Suprapubic skin (tissue), 4 donors: ENCODE measurements at regions not wholly inside any gene's neighbourhood (a gene's known extent, or its start where the extent isn't known, plus 50 kb on each side); places are given as distances from the start of the nearest gene placed in this dataset.

ENCODE experiments used
- DNase-seq, 2 donors: peaks; one replicate each; pipeline ENCODE4 v3.0.0-alpha.2; 2019; ENCODE audit warnings: low spot score in 2 of 2
- H3K27ac ChIP-seq: fragments of 200-600 bp; sonication (generic); one replicate; pipeline ENCODE4 v1.5.1; 2019
- H3K27me3 ChIP-seq: fragments of 200-600 bp; sonication (generic); one replicate; pipeline ENCODE4 v1.5.1; 2019
- H3K36me3 ChIP-seq: fragments of 200-600 bp; sonication (generic); one replicate; pipeline ENCODE4 v1.5.1; 2019
- H3K4me1 ChIP-seq: fragments of 200-600 bp; sonication (generic); one replicate; pipeline ENCODE4 v1.5.1; 2019
- H3K4me3 ChIP-seq: fragments of 200-600 bp; sonication (generic); one replicate; pipeline ENCODE4 v1.5.1; 2019; ENCODE audit warnings: mild to moderate bottlenecking
- H3K9me3 ChIP-seq: fragments of 200-600 bp; sonication (generic); one replicate; pipeline ENCODE4 v1.5.1; 2019
- EP300 ChIP-seq: sonication (generic); formaldehyde crosslinking; IDR thresholded peaks from one replicate; pipeline ENCODE4 v1.6.1; 2017; ENCODE audit warnings: antibody characterized with exemption
- POLR2A ChIP-seq, 2 donors: fragments of 450-650 bp; IDR thresholded peaks; one replicate each; pipeline ENCODE4 v1.6.1; 2017; ENCODE audit warnings: antibody characterized with exemption in 2 of 2, mild to moderate bottlenecking in 2 of 2, moderate library complexity in 2 of 2
- POLR2AphosphoS5 ChIP-seq, 3 donors: sonication (generic); formaldehyde crosslinking; IDR thresholded peaks; one replicate each; pipeline ENCODE4 v1.6.1; 2017; ENCODE audit warnings: antibody characterized with exemption in 3 of 3
- WGBS: methylation state at CpG from one replicate; pipeline ENCODE4 v1.1.5; 2018; 5-methylcytosine and 5-hydroxymethylcytosine counted together
- TF ChIP-seq, protein P1 (sequence below), 2 donors: fragments of 200-600 bp in 1 of 2; fragments of 450-650 bp in 1 of 2; sonication (generic) in 1 of 2; IDR thresholded peaks; one replicate each; pipeline ENCODE4 v1.5.1; 2016 to 2019; ENCODE audit warnings: antibody characterized with exemption in 2 of 2, mild to moderate bottlenecking in 1 of 2, moderate library complexity in 1 of 2

- Histone ChIP-seq H3K4me1 (no peaks in the 10 kb centered on the region), H3K36me3 (no peaks in the 10 kb centered on the region), H3K27me3 (no peaks in the 10 kb centered on the region), H3K9me3 (no peaks in the 10 kb centered on the region), H3K27ac (no peak overlapping the region), H3K4me3 (no peak overlapping the region)
- DNase-seq: no peak
- WGBS: 93% methylated on average over 3 of the region's 3 CpGs
- TF ChIP-seq EP300 (no peak), POLR2AphosphoS5 (IDR thresholded peaks at IDR 0.05) (no peak), POLR2A (IDR thresholded peaks at IDR 0.05) (no peak)
- TF ChIP-seq, protein P1, sequence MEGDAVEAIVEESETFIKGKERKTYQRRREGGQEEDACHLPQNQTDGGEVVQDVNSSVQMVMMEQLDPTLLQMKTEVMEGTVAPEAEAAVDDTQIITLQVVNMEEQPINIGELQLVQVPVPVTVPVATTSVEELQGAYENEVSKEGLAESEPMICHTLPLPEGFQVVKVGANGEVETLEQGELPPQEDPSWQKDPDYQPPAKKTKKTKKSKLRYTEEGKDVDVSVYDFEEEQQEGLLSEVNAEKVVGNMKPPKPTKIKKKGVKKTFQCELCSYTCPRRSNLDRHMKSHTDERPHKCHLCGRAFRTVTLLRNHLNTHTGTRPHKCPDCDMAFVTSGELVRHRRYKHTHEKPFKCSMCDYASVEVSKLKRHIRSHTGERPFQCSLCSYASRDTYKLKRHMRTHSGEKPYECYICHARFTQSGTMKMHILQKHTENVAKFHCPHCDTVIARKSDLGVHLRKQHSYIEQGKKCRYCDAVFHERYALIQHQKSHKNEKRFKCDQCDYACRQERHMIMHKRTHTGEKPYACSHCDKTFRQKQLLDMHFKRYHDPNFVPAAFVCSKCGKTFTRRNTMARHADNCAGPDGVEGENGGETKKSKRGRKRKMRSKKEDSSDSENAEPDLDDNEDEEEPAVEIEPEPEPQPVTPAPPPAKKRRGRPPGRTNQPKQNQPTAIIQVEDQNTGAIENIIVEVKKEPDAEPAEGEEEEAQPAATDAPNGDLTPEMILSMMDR (IDR thresholded peaks at IDR 0.05): no peak
These were observed 458.3 kb upstream of the ACTBL2 start for GRCh38 chr5:57940879-57941278.

DNA sequence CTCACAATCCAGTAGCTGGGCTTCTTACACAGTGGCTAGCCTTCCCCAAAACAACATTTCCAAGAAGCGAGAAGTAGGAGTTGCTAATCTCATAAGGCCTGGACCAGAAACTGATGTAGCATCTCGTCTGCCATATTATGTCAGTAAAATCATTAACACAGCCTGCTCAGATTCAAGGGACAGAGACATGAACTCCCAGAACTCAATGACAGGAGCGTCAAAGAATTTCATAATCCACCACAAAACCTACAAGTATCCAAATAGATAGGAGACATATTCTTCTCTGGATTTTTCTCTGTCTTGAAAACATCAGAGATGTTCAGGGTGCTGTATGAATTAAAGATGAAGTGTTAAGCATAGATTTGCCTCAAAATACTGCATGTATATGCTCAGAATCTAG, 457.6 kb upstream of the ACTBL2 start:
- Histone ChIP-seq H3K27me3 (no peaks in the 10 kb centered on the region), H3K4me3 (no peak overlapping the region), H3K9me3 (no peaks in the 10 kb centered on the region), H3K4me1 (no peaks in the 10 kb centered on the region), H3K27ac (no peak overlapping the region), H3K36me3 (no peaks in the 10 kb centered on the region)
- WGBS: 89% methylated on average over 3 of the region's 3 CpGs
- TF ChIP-seq POLR2AphosphoS5 (IDR thresholded peaks at IDR 0.05) (no peak), EP300 (no peak), POLR2A (IDR thresholded peaks at IDR 0.05) (no peak)
- TF ChIP-seq, protein P1 (IDR thresholded peaks at IDR 0.05): no peak
- DNase-seq: no peak

DNA sequence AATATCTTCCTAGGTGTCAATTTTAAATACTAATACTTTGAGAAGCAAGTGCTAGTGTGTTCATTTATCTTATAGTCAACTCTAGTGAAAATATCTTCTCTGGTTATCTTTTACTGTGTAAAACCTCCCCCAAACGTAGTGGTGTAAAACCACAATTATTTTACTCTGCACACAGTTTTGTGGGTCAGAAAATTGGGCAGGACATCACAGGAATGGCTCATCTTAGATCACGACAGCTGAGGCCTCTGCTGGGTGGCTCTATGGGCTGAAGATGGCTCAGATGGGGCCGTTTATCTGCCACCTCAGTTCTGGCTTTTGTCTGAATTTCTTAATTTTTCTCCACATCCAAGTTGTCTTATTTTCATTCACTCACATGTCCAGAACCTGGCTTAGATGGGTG, 457.2 kb upstream of the ACTBL2 start:
- TF ChIP-seq POLR2A (IDR thresholded peaks at IDR 0.05) (no peak), POLR2AphosphoS5 (IDR thresholded peaks at IDR 0.05) (no peak), EP300 (no peak)
- TF ChIP-seq, protein P1 (IDR thresholded peaks at IDR 0.05): no peak
- Histone ChIP-seq H3K27ac (no peak overlapping the region), H3K27me3 (no peaks in the 10 kb centered on the region), H3K9me3 (no peaks in the 10 kb centered on the region), H3K36me3 (no peaks in the 10 kb centered on the region), H3K4me3 (no peak overlapping the region), H3K4me1 (no peaks in the 10 kb centered on the region)
- DNase-seq: no peak
- WGBS: 38% methylated on average over 3 of the region's 3 CpGs

DNA sequence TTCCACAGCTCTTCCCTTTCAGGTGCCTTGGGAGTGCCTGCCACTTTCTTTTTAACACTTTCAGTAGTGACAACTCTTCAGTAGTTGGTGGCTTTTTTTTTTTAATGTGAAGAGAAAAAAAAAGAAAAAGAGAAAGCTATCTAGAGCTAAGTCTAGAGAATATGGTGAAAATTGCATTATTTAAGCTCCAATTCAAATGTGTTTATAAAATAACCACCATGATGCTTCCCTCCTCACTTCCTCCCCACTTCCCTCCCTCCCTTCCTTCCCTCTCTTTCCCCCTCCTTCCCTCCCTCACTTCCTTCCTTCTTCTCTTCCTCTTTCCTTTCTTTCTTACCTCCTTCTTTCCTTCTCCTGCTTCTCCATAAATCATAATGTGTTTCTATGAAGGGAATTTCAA, 456.7 kb upstream of the ACTBL2 start:
- Histone ChIP-seq H3K36me3 (no peaks in the 10 kb centered on the region), H3K27ac (no peak overlapping the region), H3K9me3 (no peaks in the 10 kb centered on the region), H3K27me3 (no peaks in the 10 kb centered on the region), H3K4me3 (no peak overlapping the region), H3K4me1 (no peaks in the 10 kb centered on the region)
- TF ChIP-seq POLR2AphosphoS5 (IDR thresholded peaks at IDR 0.05) (no peak), EP300 (no peak), POLR2A (IDR thresholded peaks at IDR 0.05) (no peak)
- TF ChIP-seq, protein P1 (IDR thresholded peaks at IDR 0.05): no peak
- DNase-seq: no peak

- Histone ChIP-seq H3K36me3 (no peaks in the 10 kb centered on the region), H3K9me3 (no peaks in the 10 kb centered on the region), H3K4me1 (no peaks in the 10 kb centered on the region), H3K27ac (no peak overlapping the region), H3K4me3 (no peak overlapping the region), H3K27me3 (no peaks in the 10 kb centered on the region)
- no peak for DNase-seq
- TF ChIP-seq POLR2A (IDR thresholded peaks at IDR 0.05): no peak
- TF ChIP-seq POLR2AphosphoS5 (IDR thresholded peaks at IDR 0.05): no peak
- TF ChIP-seq, protein P1 (IDR thresholded peaks at IDR 0.05): no peak
- no peak for TF ChIP-seq EP300
These were observed 455.6 kb upstream of the ACTBL2 start for GRCh38 chr5:57938174-57938557.
